Panc1 (cell line): ENCODE measurements at regions not wholly inside any gene's neighbourhood (a gene's known extent, or its start where the extent isn't known, plus 50 kb on each side); places are given as distances from the start of the nearest gene placed in this dataset.

Experiments
- ATAC-seq: fragments of 200-7000 bp; cut with Tn5 transposase; 2 replicates; pipeline ENCODE4 v1.9.1; 2020; ENCODE audit warnings: mild to moderate bottlenecking, moderate library complexity
- BruUV-seq: library from RNA; stranded (reverse); fragments of 400-500 nt; replicated peaks from 2 replicates; lab custom pipeline; 2021; lab: Mats Ljungman, UMichigan
- CTCF ChIA-PET: fragments of 300-600 bp; sonication (Branson Sonifier 250); formaldehyde crosslinking; loops from one replicate; lab custom pipeline; 2022; ENCODE audit warnings: antibody characterized with exemption; lab: Charles Lee
- POLR2A ChIA-PET: fragments of 300-600 bp; sonication (Branson Sonifier 250); formaldehyde crosslinking; loops from one replicate; lab custom pipeline; 2022; ENCODE audit warnings: antibody characterized with exemption; lab: Charles Lee
- DNase-seq: peaks from one replicate; pipeline ENCODE4 v3.0.0-alpha.2; 2010; ENCODE audit warnings: low read depth, low spot score
- H3K27ac ChIP-seq: 2 replicates; pipeline ENCODE4 v1.5.1; 2011; ENCODE audit warnings: mild to moderate bottlenecking, low read length, inconsistent platforms
- H3K27me3 ChIP-seq: fragments of 200-500 bp; sonication (Bioruptor generic); 2 replicates; pipeline ENCODE4 v1.6.0; 2014; ENCODE audit warnings: low read length, inconsistent platforms; ENCODE audit not compliant: control insufficient read depth, insufficient read depth
- H3K36me3 ChIP-seq: fragments of 200-500 bp; sonication (Bioruptor generic); 2 replicates; pipeline ENCODE4 v1.5.1; 2014; ENCODE audit warnings: inconsistent platforms, mild to moderate bottlenecking, low read length, moderate library complexity; ENCODE audit not compliant: control insufficient read depth, insufficient read depth
- H3K4me1 ChIP-seq: 2 replicates; pipeline ENCODE4 v1.5.1; 2011; ENCODE audit warnings: inconsistent platforms, mild to moderate bottlenecking, low read length, moderate library complexity; ENCODE audit not compliant: control insufficient read depth, insufficient read depth
- H3K4me3 ChIP-seq, 2 experiments: 2 replicates each; pipeline ENCODE4 v1.5.1; 2011 to 2012; ENCODE audit warnings: low read depth in 2 of 2, low read length in 2 of 2, mild to moderate bottlenecking in 2 of 2, inconsistent platforms in 1 of 2, moderate library complexity in 1 of 2
- H3K9me3 ChIP-seq: fragments of 200-500 bp; sonication (Bioruptor generic); 2 replicates; pipeline ENCODE4 v1.5.1; 2014; ENCODE audit warnings: low read depth, mild to moderate bottlenecking, inconsistent platforms, low read length, moderate library complexity; ENCODE audit not compliant: control insufficient read depth, insufficient read depth
- CTCF ChIP-seq: fragments of 450-650 bp; IDR thresholded peaks from 2 replicates; pipeline ENCODE4 v1.5.1; 2017; ENCODE audit warnings: mild to moderate bottlenecking
- POLR2AphosphoS5 ChIP-seq: IDR thresholded peaks from 2 replicates; pipeline ENCODE4 v1.6.1; 2012; ENCODE audit warnings: mild to moderate bottlenecking, low read depth, low read length, moderate library complexity
- SIN3A ChIP-seq: IDR thresholded peaks from 2 replicates; pipeline ENCODE4 v1.6.1; 2012; ENCODE audit warnings: low read depth, mild to moderate bottlenecking, low read length, moderate library complexity, borderline replicate concordance; ENCODE audit not compliant: insufficient read depth
- TCF7L2 ChIP-seq: IDR thresholded peaks from 2 replicates; pipeline ENCODE4 v1.6.1; 2011; ENCODE audit warnings: mild to moderate bottlenecking, low read depth, low read length, inconsistent platforms
- in situ Hi-C: cut with HindIII; loops from 2 replicates; pipeline ENCODE4 v1.10.0; 2016; ENCODE audit warnings: low sequenced_read_pairs, low pct_unique_long_range_greater_than_20kb
- intact Hi-C: fragments of 100-400 bp; cut with micrococcal nuclease; formaldehyde crosslinking; loops from one replicate; pipeline ENCODE4 v1.10.0; 2022; ENCODE audit not compliant: unreplicated experiment
- TF ChIP-seq, protein P1 (sequence below), 2 experiments: IDR thresholded peaks; 2 replicates each; pipeline ENCODE4 v1.6.1; 2011 to 2012; ENCODE audit warnings: low read depth in 2 of 2, control low read depth in 1 of 2, low read length in 1 of 2, mild to moderate bottlenecking in 1 of 2, moderate library complexity in 1 of 2; ENCODE audit not compliant: insufficient read depth in 1 of 2

- no peaks in the 10 kb centered on the region for H3K9me3 ChIP-seq
- H3K4me1 ChIP-seq = no peaks in the 10 kb centered on the region
- POLR2A ChIA-PET = no interaction called here
- CTCF ChIA-PET = no interaction called here
- TF ChIP-seq, protein P1, sequence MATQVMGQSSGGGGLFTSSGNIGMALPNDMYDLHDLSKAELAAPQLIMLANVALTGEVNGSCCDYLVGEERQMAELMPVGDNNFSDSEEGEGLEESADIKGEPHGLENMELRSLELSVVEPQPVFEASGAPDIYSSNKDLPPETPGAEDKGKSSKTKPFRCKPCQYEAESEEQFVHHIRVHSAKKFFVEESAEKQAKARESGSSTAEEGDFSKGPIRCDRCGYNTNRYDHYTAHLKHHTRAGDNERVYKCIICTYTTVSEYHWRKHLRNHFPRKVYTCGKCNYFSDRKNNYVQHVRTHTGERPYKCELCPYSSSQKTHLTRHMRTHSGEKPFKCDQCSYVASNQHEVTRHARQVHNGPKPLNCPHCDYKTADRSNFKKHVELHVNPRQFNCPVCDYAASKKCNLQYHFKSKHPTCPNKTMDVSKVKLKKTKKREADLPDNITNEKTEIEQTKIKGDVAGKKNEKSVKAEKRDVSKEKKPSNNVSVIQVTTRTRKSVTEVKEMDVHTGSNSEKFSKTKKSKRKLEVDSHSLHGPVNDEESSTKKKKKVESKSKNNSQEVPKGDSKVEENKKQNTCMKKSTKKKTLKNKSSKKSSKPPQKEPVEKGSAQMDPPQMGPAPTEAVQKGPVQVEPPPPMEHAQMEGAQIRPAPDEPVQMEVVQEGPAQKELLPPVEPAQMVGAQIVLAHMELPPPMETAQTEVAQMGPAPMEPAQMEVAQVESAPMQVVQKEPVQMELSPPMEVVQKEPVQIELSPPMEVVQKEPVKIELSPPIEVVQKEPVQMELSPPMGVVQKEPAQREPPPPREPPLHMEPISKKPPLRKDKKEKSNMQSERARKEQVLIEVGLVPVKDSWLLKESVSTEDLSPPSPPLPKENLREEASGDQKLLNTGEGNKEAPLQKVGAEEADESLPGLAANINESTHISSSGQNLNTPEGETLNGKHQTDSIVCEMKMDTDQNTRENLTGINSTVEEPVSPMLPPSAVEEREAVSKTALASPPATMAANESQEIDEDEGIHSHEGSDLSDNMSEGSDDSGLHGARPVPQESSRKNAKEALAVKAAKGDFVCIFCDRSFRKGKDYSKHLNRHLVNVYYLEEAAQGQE (IDR thresholded peaks at IDR 0.05; ENCODE audit: insufficient read depth in 1 of 2, low read depth in 2 of 2, low read length in 1 of 2) = no peak
- no peak for TF ChIP-seq CTCF
- no peaks in the 10 kb centered on the region for H3K36me3 ChIP-seq
- intact Hi-C loops = no loop called here
- no peak for ATAC-seq
- in situ Hi-C loops = no loop called here
- BruUV-seq = no TSS peak
- H3K27me3 ChIP-seq = no peaks in the 10 kb centered on the region
- DNase-seq = no peak
- H3K4me3 ChIP-seq = no peak overlapping the region
- no peak overlapping the region for H3K27ac ChIP-seq
Observed at GRCh38 chr2:223165423-223166214, 113.6 kb downstream of the KCNE4 start.

DNA sequence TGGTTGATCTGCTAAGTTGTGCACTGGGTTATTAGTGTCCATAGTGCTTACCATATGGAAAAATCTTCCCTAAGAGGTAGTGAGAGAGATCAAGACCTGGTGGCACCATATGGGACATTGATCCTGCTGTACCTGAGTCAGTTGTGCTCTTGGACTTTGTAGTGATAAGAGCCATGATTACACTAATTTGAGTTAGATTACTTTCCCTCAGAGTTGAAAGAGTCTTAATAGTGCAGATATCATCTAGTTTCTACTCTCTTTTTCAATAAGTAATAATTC lies 114.2 kb downstream of the KCNE4 start:
- ChIA-PET POLR2A (no interaction called here), CTCF (no interaction called here)
- BruUV-seq = no TSS peak
- Histone ChIP-seq H3K4me3 (no peak overlapping the region), H3K4me1 (no peaks in the 10 kb centered on the region), H3K27ac (no peak overlapping the region), H3K9me3 (no peaks in the 10 kb centered on the region), H3K36me3 (no peaks in the 10 kb centered on the region), H3K27me3 (no peaks in the 10 kb centered on the region)
- TF ChIP-seq CTCF = no peak
- TF ChIP-seq SIN3A = no peak
- TF ChIP-seq TCF7L2 = no peak
- TF ChIP-seq POLR2AphosphoS5 = no peak
- TF ChIP-seq, protein P1 (IDR thresholded peaks at IDR 0.05; ENCODE audit: insufficient read depth in 1 of 2, low read depth in 2 of 2, low read length in 1 of 2) = no peak
- intact Hi-C loops = no loop called here
- ATAC-seq (no peak), DNase-seq (no peak)
- in situ Hi-C loops = no loop called here
